Activated T-helper 1 cell treated with Interleukin-2 at 50 U/mL for 16 hours (primary cell): ENCODE measurements at regions not wholly inside any gene's neighbourhood (a gene's known extent, or its start where the extent isn't known, plus 50 kb on each side); places are given as distances from the start of the nearest gene placed in this dataset.
"Not testable (repeated sequence)": the region's sequence is repeated elsewhere in the genome, so short reads cannot be mapped to it uniquely, and the experiment has no call there.

Experiments used
- DNase-seq: peaks from one replicate; pipeline ENCODE4 v3.0.0-alpha.2; 2020; ENCODE audit warnings: low read depth

DNA sequence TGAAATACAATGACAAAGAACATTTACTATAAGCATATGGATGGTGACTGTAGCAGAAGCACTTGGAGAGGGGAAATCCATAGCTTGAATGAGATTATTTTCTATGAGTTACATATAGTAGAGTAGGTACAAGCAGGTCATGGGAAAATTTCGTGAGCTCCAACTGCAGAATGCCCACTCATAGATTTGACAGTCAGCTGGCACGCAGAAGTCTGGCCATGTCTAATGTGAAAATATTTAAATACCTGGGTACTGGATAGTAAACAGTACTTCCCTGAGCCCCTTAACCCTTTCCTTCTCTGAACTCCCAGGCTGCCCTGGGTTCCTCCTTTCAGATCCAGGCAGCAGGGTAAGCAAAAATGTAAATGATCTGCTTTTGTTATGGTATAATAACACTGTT lies 209.7 kb downstream of the OTUD1 start:
- DNase-seq, result no peak

DNA sequence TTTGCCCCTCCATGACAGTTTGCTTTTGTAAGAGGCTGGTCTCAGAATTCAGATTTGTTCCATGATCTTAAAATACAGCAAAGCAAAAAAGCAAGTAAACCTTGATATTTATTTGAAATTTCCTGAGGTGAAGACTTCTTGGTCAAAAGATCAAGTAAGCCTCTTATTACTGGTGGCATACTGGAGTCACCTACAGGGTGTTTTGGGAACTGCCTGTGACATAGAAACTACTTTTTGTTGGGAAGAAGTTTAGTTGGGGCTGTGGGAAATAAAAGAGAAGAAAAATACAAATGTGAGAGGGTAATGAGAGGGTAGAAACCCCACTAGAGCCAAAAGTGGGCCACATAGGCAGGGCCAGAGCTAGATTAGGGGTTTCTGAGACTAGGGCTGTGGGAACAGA lies 217.9 kb downstream of the OTUD1 start:
- DNase-seq, result no peak

DNA sequence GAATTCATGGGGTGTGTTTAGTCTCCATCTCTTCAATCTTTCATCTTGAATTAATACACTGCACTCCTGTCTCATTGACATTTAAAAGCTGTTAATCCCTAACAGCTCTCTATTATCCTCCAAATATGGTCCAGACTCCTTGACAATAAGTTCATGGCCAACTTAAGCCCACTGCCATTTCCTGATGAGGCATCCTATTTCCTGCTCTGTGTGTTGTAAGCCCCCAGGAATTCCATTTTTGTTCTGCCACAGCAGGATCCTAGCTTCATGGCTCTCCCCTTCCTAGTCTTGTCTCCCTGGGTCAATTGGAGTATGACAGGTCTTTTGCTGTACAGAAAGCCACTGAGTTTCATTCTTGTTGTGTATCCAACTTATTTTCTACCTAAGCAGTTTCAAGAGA lies 218.8 kb downstream of the OTUD1 start:
- no peak for DNase-seq

DNA sequence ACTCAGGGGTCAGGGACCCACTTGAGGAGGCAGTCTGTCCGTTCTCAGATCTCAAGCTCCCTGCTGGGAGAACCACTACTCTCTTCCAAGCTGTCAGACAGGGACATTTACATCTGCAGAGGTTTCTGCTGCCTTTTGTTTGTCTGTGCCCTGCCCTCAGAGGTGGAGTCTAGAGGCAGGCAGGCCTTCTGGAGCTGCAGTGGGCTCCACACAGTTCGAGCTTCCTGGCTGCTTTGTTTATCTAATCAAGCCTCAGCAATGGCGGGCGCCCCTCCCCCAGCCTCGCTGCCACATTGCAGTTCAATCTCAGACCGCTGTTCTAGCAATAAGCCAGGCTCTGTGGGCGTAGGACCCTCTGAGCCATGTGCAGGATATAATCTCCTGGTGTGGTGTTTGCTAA lies 233.0 kb downstream of the OTUD1 start:
- DNase-seq, result not testable (repeated sequence)

DNA sequence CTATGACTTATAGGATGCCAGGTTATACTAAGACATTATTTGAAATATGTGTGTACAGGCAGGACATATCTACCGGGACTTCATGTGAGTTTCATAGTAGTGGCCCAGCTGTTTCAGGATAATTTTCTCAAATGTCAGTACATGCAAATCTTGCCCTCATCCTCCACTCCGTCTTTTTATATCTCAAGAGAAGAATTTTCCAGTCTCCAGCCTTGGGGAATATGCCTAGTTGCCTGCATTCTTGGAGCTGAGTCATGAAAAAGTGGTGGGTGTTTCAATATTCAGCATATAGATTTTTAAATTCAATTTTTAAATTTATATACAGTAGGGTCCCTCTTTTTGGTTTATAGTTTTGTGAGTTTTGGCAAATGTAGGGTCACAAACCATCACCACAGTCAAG lies 236.7 kb downstream of the OTUD1 start:
- DNase-seq, result no peak

DNA sequence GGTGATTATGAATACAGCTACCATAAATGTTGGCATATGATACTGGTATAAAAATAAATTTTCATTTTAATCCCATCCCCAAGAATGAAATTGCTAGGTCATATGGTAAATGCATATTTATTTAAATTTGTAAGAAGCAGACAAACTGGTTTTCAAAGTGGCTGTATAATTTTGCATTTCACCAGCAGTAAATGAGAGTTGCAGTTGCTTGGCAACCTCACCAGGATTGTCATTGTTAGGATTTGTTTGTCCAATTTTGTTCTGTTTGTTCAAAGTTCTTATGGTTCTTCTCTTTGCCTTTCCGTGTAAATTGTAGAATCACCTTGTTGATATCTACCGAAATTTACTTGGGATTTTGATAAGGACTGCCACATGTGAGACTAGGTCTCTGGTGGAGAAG lies 237.4 kb downstream of the OTUD1 start:
- no peak for DNase-seq

DNA sequence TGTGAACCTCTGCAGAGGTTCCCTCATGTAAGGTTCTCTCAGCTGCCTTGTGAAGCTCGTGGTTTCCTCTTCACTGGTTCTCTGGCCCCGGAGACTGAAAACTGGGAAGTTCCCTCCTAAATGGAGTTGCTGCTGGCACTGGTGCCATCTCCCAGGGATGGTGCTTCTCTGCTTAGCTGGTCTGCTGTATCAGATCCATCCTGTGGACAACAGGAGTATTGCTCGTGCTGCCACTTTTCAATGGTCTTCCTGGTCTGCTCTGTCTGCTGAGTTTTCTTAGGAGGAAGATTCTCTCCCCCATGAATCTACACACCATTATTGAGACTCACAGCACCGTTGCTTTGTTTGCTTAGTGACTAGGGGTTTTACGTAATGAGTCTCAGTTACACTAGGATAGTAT lies 247.8 kb downstream of the OTUD1 start:
- no peak for DNase-seq

DNA sequence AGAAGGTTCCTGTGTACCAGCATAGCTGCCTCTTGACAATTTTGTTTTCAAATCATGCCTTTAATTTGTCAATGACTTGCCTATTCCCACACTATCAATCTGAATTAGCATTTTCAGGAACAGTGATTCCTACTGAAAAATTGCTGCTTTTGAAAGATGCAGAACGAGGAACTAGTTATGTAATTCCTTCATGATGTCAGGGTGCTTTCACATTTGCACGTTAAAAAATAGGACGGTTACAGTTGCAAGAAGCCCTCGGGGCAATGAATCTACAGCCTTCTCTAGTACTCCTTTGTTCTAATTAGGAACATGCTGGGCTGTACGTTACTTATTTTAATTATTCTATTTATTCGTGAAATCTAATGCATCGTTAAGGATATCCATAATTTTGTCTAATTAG lies 253.9 kb downstream of the OTUD1 start:
- DNase-seq, result no peak

DNA sequence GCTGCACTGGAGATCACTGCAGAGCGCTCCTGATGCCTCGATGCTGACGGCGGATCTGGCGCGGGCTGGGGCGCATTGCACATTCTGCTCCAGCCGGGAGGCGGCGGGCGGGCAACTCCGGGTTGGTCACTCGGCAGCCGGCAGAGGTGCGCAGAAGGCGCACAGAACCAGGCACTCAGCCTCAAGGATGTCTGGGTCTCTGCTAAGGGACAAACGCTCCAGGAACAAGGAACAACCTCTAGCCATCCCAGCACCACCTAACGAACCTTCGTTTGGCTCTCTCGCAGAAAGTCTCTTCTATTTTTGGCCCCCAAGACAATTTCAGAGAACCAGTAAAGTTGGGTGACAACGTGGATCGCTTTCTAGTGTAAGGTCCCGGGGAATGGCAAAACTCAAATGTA lies 254.6 kb downstream of the OTUD1 start:
- DNase-seq, result no peak

DNA sequence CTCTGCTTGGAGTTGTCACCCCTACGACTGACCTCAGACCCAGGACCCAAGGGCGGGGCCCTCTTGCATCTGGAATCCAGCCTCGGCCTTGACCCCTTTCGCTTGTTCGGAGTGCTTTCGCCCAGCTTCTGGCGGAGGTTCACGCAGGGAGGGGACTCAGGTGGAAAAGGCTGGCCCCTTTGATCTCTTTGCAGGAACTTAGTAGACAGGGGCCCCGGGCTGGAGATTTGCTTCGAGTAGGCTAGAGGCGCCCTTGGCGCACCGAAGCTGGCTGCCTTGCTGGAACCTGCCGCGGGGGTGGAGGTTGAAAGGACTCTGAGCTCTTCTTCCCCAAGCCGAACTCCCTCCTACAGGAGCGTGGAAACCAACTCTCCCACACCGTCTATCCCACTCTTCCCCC lies 255.1 kb downstream of the OTUD1 start:
- no peak for DNase-seq

DNA sequence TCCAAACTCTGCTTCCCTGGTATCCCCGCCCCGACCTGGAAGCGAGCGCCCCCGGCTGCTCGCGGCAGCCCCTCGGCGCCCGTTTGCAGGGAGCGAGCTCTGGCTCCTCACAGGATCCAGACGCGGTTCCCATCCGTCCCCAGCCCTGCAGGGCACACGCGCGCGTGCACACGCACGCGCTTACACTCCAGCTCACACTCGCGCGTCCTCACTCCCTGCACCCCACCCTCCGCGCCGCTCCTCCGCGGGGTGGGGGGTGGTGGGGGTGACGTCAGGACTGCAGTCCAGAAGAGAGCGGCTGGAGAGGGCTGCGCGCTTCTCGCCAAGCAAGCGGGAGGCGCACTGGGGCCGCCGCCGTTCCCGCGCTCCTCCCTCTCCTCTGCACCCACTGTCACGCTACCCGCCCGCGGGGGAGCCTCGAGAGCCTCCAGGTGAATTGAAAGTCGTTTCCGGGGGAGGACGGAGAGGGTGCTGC lies 255.6 kb downstream of the OTUD1 start:
- DNase-seq, result no peak

DNA sequence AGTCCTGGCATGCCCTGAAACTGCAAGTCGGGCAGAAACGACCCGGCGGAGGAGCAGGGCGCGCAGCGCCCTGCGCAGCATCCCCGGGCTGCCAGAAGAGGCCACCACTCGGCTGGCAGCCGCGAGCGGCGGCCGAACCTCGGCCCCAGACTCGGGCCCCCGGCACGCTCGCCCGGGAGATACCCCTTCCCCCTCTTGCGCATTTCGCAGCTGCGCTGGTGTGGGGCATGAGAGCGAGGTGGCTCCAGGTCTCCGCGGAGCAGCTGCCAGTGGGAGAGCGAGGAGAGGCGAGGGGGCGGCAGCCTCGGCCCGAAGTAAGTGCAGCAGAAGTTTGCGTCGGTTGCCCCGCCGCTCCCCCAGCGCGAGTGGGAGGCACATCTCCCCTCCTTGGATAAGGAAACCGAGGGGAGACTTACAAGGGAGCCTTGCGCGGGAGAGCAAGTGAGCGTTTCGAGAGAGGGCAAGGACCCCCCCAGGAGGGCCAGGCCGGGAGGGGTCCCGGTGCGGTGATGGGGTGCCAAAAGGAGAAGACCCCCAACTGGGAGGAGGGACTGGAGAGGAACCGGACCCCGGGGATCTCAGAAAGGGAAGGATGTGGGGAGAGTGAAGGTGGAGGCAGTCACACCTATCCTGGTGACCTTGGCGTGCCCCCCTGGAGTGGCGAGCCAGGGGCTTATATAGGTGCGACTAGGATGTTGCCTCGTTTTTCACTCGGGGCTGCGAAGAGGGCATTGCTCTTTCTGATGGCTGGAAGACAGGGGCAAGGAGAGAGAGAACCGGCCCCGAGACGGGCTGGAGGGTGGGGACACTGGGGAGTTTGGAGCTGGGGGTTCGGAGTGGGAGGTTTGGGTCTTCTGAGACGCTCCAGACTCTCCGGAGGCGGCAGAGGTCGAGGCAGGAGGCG lies 256.3 kb downstream of the OTUD1 start:
- no peak for DNase-seq

DNA sequence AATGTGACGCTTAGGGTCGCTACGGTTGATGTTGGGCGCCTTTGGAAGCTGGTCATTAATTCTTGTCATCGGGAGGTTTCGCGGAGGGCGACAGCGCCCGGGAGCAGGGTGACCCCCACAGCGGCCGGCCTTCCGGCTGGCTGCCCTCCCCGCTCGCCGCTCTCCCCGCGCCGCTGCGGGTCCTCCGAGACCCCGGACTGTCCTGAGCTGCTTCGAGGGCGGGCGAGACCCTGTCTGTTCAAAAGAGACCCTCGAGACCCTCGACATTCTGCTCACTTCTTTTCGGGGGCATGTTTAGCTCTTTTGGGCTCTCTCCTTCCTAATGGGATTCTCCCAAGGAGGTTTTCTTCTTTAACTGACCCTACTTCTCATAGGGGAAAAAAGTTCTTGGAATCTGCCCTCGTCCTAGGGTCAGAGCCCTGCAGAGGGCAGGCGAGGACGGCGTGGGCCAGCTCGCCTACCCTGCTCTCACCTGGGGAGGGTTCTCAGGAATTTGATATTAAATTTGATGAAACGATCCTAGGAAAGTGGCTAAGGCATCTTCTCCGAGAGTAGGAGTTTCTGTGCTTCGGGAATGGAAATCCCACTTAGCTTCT lies 257.0 kb downstream of the OTUD1 start:
- no peak for DNase-seq

DNA sequence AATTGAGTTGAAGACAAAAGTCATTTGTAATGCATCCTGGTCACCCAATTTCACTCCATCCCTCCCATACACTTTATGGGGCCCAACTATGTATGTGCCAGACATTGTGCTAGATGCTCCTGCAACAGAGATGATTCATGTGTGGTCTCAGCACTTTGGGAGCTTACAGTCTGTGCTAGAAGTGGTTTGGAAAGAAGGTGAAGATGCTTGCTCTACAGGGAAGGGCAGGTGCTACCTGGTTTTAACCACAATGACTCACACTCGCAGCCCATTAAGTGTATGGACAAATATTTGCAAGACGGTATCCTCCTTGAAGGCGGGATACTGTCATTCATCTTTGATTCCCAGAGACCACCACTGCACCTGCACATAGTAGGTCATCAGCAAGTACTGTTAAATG lies 257.6 kb downstream of the OTUD1 start:
- DNase-seq, result no peak

DNA sequence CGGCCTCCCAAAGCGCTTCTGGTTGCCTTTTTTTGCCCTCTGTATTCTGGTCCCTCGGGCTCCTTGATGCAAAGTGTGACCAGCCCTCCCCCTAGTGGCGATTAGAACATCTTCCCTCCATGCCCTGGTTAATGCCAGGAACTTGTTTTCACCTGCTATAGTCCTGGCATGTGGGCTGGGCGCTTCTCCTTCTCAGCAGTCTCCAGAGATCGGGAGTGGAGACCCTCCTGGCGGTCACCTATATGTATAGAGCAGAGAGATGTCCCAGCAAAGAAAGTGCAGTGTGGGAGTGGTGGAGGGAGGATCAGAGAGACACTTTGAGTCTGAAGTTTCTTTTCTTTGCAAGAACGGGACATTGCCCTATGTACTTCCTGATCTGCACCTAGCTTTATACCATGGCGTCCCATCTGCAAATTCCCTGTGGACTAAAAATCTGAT lies 264.1 kb downstream of the OTUD1 start:
- peak; percentile 5 for DNase-seq

DNA sequence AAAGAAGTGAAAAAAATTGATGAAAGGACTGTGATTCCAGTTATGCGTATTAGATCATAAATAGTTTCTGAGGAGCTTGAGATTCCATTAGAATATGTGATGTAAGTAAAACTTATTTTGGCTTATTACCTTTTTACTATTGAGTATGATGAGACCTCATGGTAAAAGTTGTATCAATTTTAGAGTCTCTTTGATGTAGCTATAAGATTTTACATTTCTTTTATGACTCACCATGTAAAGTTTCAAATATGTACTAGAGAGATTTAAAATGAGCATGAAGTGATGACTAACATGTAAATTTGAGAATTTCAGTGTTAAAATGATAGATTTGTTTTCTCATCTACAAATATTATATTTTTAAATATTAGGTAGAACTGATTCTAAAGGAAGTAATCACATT lies 276.5 kb downstream of the OTUD1 start:
- DNase-seq, result no peak

DNA sequence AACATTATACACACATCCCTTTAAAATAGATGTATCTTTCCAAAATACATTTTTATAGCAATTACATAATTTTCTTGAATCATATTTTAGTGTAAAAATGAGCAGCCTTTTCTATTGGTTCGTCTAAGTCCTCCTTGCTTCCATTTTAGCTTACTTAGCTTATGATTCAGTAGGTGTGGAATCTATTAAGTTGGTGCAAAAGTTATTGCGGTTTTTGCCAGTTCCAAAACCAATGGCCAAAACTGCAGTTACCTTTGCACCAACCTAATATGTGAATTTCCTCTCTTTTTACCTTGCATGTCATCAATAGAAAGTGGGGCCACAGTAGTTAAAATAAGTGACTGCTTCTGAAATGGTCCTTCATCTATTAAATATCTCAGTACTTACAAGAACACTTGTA lies 279.0 kb downstream of the OTUD1 start:
- DNase-seq, result no peak

DNA sequence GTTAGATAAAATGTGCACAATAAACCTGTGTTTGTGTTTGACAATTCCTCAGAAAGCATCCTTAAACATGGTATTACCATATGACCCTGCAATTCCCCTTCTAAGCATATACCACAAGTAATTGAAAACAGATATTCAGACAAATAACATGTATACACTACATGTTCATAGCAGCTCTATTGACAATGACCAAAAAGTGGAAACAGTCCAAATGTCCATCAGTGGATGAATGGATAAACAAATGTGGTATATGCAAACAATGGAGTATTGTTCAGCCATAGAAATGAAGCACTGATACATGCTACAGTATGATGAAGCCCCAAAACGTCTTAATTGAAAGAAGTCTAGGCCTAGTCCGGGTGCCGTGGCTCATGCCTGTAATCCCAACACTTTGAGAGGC lies 280.1 kb downstream of the OTUD1 start:
- DNase-seq, result no peak

DNA sequence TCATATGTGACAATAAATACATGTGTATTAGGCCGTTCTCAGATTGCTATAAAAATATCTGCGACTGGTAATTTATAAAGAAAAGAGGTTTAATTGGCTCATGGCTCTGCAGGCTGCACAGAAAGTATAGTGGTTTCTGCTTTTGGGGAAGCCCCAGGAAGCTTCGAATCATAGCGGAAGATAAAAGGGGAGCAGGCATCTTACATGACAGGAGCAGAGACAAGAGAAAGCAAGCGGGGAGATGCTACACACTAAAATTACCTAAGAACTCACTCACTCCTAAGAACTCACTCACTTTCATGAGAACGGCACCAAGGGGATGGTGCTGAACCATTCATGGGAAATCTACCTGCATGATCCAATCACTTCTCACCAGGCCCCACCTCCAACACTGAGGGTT lies 284.9 kb downstream of the OTUD1 start:
- no peak for DNase-seq

DNA sequence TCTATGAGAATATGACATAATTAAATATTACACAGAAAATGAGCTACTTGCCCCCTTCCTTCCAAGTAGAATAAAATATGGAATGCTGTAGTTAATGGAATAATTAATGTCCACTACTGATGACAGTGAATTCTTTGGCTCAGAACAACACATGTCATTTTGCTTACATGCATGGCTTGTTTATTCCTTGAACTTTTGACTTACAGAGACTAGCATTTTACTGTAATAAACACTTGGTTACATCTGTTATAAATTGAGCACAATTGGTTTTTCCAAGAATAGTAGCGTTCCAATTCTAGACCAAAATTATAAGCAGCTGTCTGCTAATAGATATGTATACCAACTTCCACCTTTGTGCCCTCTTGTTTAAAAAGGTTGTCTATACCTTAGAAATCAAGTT lies 286.7 kb downstream of the OTUD1 start:
- DNase-seq, result no peak

DNA sequence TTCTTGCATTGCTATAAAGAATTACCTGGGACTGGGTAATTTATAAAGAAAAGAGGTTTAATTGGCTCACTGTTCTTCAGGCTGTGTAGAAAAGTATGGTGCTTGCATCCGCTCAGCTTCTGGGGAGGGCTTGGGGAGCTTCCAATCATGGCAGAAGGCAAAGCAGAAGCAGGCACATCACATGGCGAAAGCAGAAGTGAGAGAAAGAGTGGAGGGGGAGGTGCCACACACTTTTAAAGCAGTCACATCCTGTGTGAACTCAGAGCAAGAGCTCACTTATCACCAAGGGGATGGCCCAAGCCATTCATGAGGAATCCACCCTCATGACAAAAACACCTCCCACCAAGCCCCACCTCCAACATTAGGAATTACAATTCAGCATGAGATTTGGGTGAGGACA lies 303.5 kb downstream of the OTUD1 start:
- DNase-seq, result no peak

DNA sequence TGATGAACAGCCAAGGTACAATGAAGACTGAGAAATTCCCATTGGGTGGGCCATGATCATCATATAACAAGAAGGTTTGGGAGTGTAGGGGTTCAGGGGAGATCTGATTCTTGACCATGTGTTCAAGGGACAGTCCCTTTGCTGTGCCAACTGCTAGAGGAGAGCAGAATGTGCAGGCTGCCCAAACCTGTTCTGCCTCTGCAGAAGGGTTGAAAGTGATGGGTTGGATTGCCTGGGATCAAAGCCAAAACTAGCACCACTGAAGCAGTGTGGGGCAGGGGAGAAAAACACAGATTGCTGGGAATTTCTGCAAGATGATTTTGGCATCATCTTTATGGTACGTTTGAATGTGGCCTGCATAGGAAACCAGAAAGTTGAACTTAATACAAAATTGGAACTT lies 303.9 kb downstream of the OTUD1 start:
- DNase-seq, result no peak

DNA sequence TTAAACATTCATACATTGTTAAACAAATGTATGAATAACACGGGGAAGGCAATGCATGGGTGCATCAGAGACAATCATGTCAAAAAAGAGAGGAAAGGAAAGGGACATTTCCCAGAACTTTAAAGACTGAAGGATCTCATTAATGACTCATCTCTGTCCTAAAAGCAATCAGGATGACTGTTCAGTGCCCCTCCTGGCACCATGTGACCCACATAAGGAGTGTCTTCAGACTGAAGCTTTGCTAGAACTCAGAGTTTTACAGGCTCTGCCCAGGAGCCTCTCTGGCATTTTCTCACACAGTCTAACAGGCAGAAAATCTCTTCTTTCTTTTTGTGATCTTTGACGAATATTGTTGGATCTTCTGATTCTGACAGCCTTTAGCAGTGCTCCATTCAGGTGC lies 315.3 kb downstream of the OTUD1 start:
- DNase-seq, result no peak

DNA sequence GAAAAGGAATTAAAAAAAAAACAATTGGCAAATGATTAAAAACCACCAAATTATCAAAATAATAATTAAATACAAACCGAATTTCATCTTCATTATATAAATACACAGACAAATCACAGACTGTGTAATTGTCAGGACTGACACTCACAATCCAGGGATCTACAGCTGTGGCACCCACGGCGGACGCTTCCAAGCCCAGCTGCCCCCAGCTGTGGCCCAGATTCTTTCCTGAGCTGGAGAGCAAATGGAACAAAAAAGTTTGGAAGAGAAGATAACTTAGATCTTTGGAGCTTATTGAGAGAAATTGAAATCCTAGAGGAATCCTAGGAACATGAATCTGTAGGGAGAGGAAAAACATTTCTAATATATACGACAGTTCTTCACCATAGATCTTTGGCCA lies 316.1 kb downstream of the OTUD1 start:
- DNase-seq, result no peak
